HCT116 (cell line): ENCODE measurements at regions not wholly inside any gene's neighbourhood (a gene's known extent, or its start where the extent isn't known, plus 50 kb on each side); places are given as distances from the start of the nearest gene placed in this dataset.

Experiments
- ATAC-seq: fragments of 200-7000 bp; cut with Tn5 transposase; 2 replicates; pipeline ENCODE4 v1.9.1; 2020; ENCODE audit warnings: mild to moderate bottlenecking, moderate library complexity
- BruUV-seq: library from RNA; stranded (reverse); fragments of 400-500 nt; replicated peaks from 2 replicates; lab custom pipeline; 2021; lab: Mats Ljungman, UMichigan
- CTCF ChIA-PET: fragments of 300-600 bp; sonication (Branson Sonifier 250); formaldehyde crosslinking; loops from one replicate; lab custom pipeline; 2021; ENCODE audit warnings: antibody characterized with exemption; lab: Charles Lee
- POLR2A ChIA-PET: fragments of 300-600, 350-600 bp; sonication (Branson Sonifier 250); formaldehyde crosslinking; loops from one replicate; lab custom pipeline; 2021; ENCODE audit warnings: antibody characterized with exemption; lab: Charles Lee
- RAD21 ChIA-PET, 2 experiments: fragments of 300-600 bp; sonication (Branson Sonifier 250); formaldehyde crosslinking; loops; one replicate each; lab custom pipeline; 2023; ENCODE audit warnings: low total read pairs in 2 of 2; ENCODE audit not compliant: uncharacterized antibody in 2 of 2, unreplicated experiment in 2 of 2, low non-redundant PET in 1 of 2; lab: Charles Lee
- DNase-seq: peaks from one replicate; pipeline ENCODE4 v3.0.0-alpha.2; 2010; ENCODE audit warnings: low read depth, low spot score
- H2AFZ ChIP-seq: fragments of 200-600 bp; shearing (Covaris generic), sonication (generic); 2 replicates; pipeline ENCODE4 v1.6.1; 2017; ENCODE audit warnings: low read depth, mixed run types, mixed read lengths, antibody characterized with exemption, low read length; ENCODE audit not compliant: poor library complexity, severe bottlenecking
- H3K27ac ChIP-seq: 2 replicates; pipeline ENCODE4 v1.5.1; 2012; ENCODE audit warnings: low read depth, low read length
- H3K27me3 ChIP-seq: fragments of 200-600 bp; sonication (generic); 2 replicates; pipeline ENCODE4 v1.6.1; 2016; ENCODE audit warnings: mixed run types, low read length, mixed read lengths; ENCODE audit not compliant: insufficient read depth
- H3K36me3 ChIP-seq, 2 experiments: fragments of 200-500 bp in 1 of 2; fragments of 200-600 bp in 1 of 2; sonication (Bioruptor generic) in 1 of 2; sonication (generic) in 1 of 2; 2 replicates each; pipeline versions ENCODE4 v1.5.1 to v1.6.1; 2014 to 2016; ENCODE audit warnings: low read length in 2 of 2, inconsistent platforms in 1 of 2, mixed read lengths in 1 of 2, mixed run types in 1 of 2; ENCODE audit not compliant: insufficient read depth in 2 of 2, control insufficient read depth in 1 of 2
- H3K4me1 ChIP-seq, 2 experiments: fragments of 200-600 bp in 1 of 2; sonication (generic) in 1 of 2; 2 replicates each; pipeline versions ENCODE4 v1.5.1 to v1.6.1; 2012 to 2017; ENCODE audit warnings: low read length in 2 of 2, inconsistent platforms in 1 of 2, mild to moderate bottlenecking in 1 of 2, mixed read lengths in 1 of 2, mixed run types in 1 of 2, moderate library complexity in 1 of 2; ENCODE audit not compliant: insufficient read depth in 2 of 2, control insufficient read depth in 1 of 2
- H3K4me2 ChIP-seq: fragments of 200-600 bp; sonication (generic); 2 replicates; pipeline ENCODE4 v1.6.1; 2017; ENCODE audit warnings: mixed run types, low read length, mixed read lengths
- H3K4me3 ChIP-seq, 2 experiments: fragments of 200-600 bp in 1 of 2; sonication (generic) in 1 of 2; replicated peaks in 1 of 2; 2 replicates each; pipeline ENCODE4 v1.5.1; 2011 to 2016; ENCODE audit warnings: low read length in 2 of 2, control low read depth in 1 of 2, low read depth in 1 of 2, mild to moderate bottlenecking in 1 of 2, mixed read lengths in 1 of 2, mixed run types in 1 of 2
- H3K79me2 ChIP-seq: fragments of 200-600 bp; sonication (generic); 2 replicates; pipeline ENCODE4 v1.6.1; 2017; ENCODE audit warnings: mild to moderate bottlenecking, mixed run types, low read length, moderate library complexity, mixed read lengths; ENCODE audit not compliant: insufficient read depth
- H3K9ac ChIP-seq: fragments of 200-600 bp; sonication (generic); 2 replicates; pipeline ENCODE4 v1.6.1; 2016; ENCODE audit warnings: low read length, mixed read lengths
- H3K9me2 ChIP-seq: fragments of 200-600 bp; sonication (generic), shearing (Covaris generic); 2 replicates; pipeline ENCODE4 v1.6.1; 2017; ENCODE audit warnings: mixed run types, mild to moderate bottlenecking, moderate library complexity; ENCODE audit not compliant: insufficient read depth
- H3K9me3 ChIP-seq, 2 experiments: fragments of 200-500 bp in 1 of 2; fragments of 200-600 bp in 1 of 2; sonication (Bioruptor generic) in 1 of 2; sonication (generic) in 1 of 2; 2 replicates each; pipeline ENCODE4 v1.6.1; 2014 to 2017; ENCODE audit warnings: low read length in 2 of 2, mixed read lengths in 2 of 2, inconsistent platforms in 1 of 2, low read depth in 1 of 2, mild to moderate bottlenecking in 1 of 2, mixed run types in 1 of 2, moderate library complexity in 1 of 2; ENCODE audit not compliant: control insufficient read depth in 1 of 2, insufficient read depth in 1 of 2
- H4K20me1 ChIP-seq: fragments of 200-600 bp; sonication (generic), shearing (Covaris generic); 2 replicates; pipeline ENCODE4 v1.6.1; 2017; ENCODE audit warnings: mixed run types, mild to moderate bottlenecking, moderate library complexity; ENCODE audit not compliant: insufficient read depth
- EGR1 ChIP-seq: IDR thresholded peaks from 2 replicates; pipeline ENCODE4 v1.6.1; 2012; ENCODE audit warnings: low read depth
- EZH2phosphoT487 ChIP-seq: fragments of 200-600 bp; IDR thresholded peaks from 2 replicates; pipeline ENCODE4 v1.6.1; 2018; ENCODE audit warnings: antibody characterized with exemption, borderline replicate concordance
- FOSL1 ChIP-seq: IDR thresholded peaks from 2 replicates; pipeline ENCODE4 v1.6.1; 2012; ENCODE audit warnings: low read depth
- POLR2AphosphoS5 ChIP-seq: IDR thresholded peaks from 2 replicates; pipeline ENCODE4 v1.6.1; 2011; ENCODE audit warnings: mild to moderate bottlenecking, low read depth, low read length, moderate library complexity
- RAD21 ChIP-seq: IDR thresholded peaks from 2 replicates; pipeline ENCODE4 v1.6.1; 2012; ENCODE audit warnings: low read depth, mild to moderate bottlenecking
- REST ChIP-seq: IDR thresholded peaks from 2 replicates; pipeline ENCODE4 v1.6.1; 2012; ENCODE audit warnings: low read depth
- SP1 ChIP-seq: IDR thresholded peaks from 2 replicates; pipeline ENCODE4 v1.6.1; 2012; ENCODE audit warnings: low read depth
- TCF7L2 ChIP-seq: IDR thresholded peaks from 2 replicates; pipeline ENCODE4 v1.7.0; 2011; ENCODE audit warnings: borderline replicate concordance, inconsistent platforms; ENCODE audit not compliant: insufficient read depth, insufficient read length; ENCODE audit errors: extremely low read depth
- YY1 ChIP-seq: IDR thresholded peaks from 2 replicates; pipeline ENCODE4 v1.6.1; 2011; ENCODE audit warnings: low read length, low read depth, moderate library complexity, mild to moderate bottlenecking; ENCODE audit not compliant: insufficient replicate concordance; ENCODE audit errors: extremely low read depth
- ZNF274 ChIP-seq: fragments of 200-500 bp; sonication (Bioruptor generic); IDR thresholded peaks from 2 replicates; pipeline ENCODE4 v1.6.1; 2014; ENCODE audit warnings: mild to moderate bottlenecking, low read depth, low read length, inconsistent platforms
- intact Hi-C: fragments of 100-400 bp; cut with micrococcal nuclease; formaldehyde crosslinking; loops from 2 replicates; pipeline ENCODE4 v1.10.0; 2022

GRCh38 chr1:101098907-101099306 is 73.3 kb upstream of the DPH5 start:
- Histone ChIP-seq H2AFZ (no peak overlapping the region), H3K27me3 (no peaks in the 10 kb centered on the region), H3K27ac (no peak overlapping the region), H3K79me2 (no peaks in the 10 kb centered on the region), H3K9ac (no peak overlapping the region), H3K4me2 (no peak overlapping the region), H3K9me3 (no peaks in the 10 kb centered on the region), H3K36me3 (no peaks in the 10 kb centered on the region), H3K4me3 (no peak overlapping the region)
- BruUV-seq, result no TSS peak
- RAD21 ChIA-PET, result no interaction called here
- intact Hi-C loops, result no loop called here
- POLR2A ChIA-PET, result no interaction called here
- ATAC-seq, result no peak
- CTCF ChIA-PET, result no interaction called here
- TF ChIP-seq TCF7L2, result no peak
- no peak for TF ChIP-seq SP1
- TF ChIP-seq ZNF274, result no peak
- no peak for TF ChIP-seq REST
- no peak for TF ChIP-seq RAD21
- no peak for TF ChIP-seq EGR1
- TF ChIP-seq POLR2AphosphoS5, result no peak
- TF ChIP-seq EZH2phosphoT487, result no peak
- no peak for TF ChIP-seq FOSL1
- no peak for TF ChIP-seq YY1
- TF ChIP-seq, all 23 proteins: peak for 0
- Histone ChIP-seq H4K20me1 (no peaks in the 10 kb centered on the region), H3K4me1 (no peaks in the 10 kb centered on the region), H3K9me2 (no peaks in the 10 kb centered on the region)
- no peak for DNase-seq
